Astrocyte of the hippocampus (primary cell): ENCODE measurements at regions not wholly inside any gene's neighbourhood (a gene's known extent, or its start where the extent isn't known, plus 50 kb on each side); places are given as distances from the start of the nearest gene placed in this dataset.
"Not testable (repeated sequence)": the region's sequence is repeated elsewhere in the genome, so short reads cannot be mapped to it uniquely, and the experiment has no call there.

ENCODE experiments used
- DNase-seq: peaks from one replicate; pipeline ENCODE4 v3.0.0; 2011; ENCODE audit warnings: low read depth, low spot score

DNA sequence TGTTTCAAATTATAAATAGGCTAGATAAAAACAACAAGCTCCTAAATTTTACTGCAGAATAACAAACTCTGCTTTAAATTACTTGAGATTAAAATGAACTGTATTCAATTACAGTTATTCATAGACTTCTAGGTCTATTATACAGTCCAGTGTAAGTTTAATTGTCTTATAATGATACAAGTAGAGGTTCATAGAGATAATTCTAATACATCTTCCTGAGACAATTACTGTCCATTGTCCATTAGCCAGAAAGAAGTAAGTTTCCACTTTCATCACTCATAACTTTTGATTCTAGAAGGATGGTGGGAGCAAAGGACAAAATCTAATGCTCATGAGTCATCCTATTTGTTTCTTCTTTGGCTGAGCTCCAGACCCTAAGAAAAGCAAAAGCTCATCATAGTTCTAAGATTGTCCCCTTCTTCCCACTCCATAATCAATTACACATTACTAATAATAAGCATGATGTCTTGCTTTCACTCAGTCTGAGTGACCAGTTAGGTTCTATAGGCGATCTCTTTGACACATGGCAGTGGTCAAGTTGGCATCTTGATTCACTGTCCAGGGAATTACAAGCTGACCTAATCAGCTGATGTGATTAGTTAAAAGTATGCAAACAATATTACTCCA is 502.5 kb upstream of the IZUMO3 start:
- no peak for DNase-seq

DNA sequence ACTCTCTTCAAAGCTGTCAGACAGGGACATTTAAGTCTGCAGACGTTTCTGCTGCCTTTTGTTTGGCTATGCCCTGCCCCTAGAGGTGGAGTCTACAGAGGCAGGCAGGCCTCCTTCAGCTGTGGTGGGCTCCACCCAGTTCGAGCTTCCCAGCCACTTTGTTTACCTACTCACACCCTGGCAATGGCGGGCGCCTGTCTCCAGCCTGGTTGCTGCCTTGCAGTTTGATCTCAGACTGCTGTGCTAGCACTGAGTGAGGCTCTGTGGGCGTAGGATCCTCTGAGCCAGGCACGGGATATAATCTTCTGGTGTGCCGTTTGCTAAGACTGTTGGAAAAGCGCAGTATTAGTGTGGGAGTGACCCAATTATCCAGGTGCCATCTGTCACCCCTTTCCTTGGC is 499.8 kb upstream of the IZUMO3 start:
- not testable (repeated sequence) for DNase-seq

DNA sequence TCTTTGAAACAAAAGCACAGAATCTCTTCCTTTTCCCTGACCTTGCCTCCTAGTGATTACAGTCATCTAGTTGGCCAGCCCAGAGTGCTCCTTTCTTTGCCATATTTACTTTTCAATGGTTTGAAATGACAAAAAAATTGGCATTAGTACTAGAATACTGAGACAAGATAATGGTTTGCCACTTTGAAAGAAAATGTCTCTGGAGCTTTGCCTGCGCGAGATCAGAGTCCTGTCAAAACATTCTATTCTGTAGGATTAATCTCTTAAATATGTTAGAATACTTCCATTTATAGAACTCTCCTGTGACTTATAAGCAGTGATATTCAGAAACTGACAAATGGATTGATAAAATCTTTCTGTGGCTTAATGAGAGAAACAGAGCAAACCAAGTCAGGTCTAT is 484.0 kb upstream of the IZUMO3 start:
- no peak for DNase-seq

DNA sequence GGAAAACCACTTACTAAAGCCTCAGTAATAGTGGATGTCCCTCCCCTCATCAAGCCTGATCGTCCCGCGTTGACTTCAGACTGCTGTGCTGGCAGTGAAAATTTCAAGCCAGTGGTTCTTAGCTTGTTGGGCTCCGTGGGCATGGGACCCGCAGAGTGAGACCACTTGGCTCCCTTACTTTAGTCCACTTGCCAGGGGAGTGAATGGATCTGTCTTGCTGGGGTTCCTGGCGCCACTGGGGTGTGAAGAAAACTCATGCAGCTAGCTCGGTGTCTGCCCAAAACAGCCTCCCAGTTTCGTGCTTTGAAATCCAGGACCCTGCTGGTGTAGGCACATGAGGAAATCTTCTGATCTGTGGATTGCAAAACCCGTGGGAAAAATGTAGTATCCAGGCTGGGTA is 480.0 kb upstream of the IZUMO3 start:
- no peak for DNase-seq

DNA sequence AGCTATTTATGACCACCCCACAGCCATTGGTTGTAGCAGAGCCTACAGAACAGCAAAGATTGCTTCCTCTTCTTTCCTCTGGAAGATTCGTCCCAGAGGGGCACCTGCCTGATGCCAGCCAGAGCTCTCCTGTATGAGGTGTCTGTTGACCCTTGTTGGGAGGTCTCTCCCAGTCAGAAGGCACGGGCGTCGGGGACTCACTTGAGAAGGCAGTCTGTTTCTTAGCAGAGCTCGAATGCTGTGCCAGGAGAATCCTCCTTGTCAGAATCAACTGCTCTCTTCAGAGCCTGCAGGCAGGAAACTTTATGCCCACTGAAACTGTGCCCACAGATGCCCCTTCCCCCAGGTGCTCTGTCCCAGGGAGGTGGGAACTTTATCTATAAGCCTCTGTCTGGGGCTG is 479.5 kb upstream of the IZUMO3 start:
- DNase-seq = no peak

DNA sequence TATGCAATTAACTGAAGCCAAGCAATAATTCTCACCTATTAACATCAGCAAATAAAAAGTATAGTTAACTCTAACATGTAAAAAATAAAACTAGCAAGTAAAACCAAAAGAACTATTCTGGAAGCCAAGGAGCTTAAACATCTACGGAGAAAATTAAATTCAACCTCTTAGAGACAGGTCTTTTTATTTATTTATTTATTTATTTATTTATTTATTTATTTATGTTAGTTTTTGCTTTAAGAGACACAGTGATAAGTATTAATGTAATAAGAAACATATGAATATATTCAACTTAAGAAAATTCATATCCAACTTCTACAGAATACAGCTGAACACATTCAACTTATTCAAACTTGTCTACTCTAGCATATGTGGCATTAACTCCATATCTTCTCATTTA is 472.1 kb upstream of the IZUMO3 start:
- no peak for DNase-seq

DNA sequence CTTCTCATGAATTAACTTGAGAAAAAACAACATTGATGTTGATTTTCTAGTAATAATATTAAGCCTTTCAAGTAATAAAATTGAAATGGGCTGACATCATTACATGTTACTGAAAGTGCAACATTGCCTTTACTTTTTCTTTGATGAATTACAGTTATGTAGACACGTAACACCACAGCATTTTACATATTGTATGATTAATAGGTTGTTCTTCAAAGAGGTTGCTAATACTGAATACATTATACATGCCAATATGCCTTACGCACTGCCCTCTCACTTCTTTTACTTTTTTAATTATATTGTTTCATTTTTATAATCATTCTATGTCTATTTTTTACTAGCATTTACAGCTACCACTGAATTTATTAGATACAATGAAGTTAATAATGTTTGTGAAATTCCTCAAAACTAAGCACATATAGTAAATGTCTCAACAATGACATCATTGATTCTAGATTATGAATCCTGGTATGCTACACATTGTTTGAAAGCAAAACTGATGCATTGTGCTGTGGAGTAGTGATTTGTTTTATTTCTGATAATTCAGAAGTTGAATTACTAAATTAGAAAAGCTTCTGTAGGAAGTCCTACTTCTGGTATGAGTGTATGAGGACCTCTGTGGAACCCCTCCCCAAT is 464.4 kb upstream of the IZUMO3 start:
- DNase-seq = no peak

DNA sequence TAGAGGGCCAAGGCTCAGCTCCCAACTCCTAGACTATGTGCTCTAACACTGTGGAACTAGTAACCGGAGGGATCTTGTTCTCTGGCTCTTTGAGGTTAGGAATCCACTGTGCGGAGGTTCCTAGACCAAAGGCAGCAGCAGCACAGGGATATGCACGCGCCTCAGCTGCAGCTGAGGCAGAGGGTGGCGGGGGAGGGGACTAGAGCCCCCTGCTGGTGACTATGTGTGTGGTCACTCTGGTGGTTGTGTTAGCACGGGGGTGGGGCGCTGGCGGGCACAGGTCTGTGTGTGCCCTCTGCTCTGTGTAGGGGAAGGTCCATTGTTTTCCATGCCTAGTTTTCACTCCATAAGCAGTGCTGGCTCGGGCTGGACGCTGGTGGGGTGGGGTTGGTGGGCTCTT is 458.0 kb upstream of the IZUMO3 start:
- no peak for DNase-seq

DNA sequence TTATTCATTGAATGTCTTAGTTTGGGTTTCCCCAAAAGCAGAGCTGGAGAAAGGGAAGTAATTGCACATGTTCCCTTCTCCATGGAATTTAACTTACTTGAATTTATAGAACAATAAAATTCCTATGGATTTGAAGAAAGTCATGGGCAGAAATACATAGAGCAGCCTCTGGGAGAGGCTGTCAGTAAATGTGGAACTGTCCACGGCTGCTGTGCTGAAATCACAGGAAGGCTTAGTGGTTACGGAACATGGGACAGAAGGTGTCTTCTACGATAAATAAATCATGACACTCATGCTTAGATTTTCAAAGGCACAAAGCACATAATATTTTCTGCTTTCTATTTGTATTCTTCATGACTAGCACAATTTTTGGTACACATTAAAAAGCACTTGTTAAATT is 440.6 kb upstream of the IZUMO3 start:
- DNase-seq = no peak

DNA sequence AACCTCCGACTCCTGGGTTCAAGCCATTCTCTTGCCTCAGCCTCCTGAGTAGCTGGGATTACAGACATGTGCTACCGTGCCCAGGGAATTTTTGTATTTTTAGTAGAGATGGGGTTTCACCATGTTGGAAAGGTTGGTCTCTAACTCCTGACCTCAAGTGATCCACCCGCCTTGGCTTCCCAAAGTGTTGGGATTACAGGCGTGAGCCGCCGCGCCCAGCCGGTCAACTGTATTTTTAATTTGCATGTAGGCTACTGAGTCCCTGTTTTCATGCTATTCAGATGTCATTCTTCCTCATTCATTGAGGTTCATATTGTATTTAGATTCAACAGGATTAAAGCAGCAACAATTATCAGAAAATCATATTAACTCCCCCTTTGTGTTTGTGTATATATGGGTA is 425.1 kb upstream of the IZUMO3 start:
- DNase-seq = not testable (repeated sequence)

DNA sequence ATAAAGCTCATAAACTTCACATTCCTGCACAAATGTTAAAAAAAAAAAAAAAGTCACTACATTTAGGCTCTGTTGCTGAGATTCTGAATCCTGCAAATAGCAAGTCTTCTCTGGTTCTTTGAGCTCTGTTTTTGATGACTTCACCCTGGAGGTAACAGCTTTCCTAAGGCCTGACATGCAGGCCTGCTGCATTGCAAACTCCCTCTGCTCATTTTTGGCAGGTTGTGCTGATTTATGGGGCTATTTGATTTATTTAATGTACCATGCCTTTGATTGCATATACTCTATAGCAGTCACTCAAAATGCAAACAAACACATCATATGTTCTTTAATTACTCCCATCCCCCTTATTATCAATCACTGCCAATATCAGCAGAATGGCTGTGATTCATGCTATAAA is 416.1 kb upstream of the IZUMO3 start:
- DNase-seq = no peak

DNA sequence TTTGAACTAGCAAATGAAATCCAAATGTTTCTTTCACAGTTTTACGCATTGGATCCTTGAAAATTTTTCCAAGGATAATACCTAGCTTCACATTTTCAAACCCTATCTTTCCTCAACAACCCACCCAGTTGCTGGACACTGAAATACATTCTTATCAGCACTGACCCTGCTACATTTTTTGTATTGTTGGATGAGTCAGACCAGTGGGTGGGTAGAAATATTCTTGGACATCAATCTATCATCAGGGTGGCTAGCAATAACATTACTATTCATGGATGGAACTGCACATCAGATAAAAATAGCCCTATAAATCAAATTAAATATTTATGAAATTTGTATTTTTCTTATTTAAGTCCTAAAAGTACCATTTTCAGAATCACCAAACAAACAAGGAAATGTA is 407.4 kb upstream of the IZUMO3 start:
- no peak for DNase-seq

DNA sequence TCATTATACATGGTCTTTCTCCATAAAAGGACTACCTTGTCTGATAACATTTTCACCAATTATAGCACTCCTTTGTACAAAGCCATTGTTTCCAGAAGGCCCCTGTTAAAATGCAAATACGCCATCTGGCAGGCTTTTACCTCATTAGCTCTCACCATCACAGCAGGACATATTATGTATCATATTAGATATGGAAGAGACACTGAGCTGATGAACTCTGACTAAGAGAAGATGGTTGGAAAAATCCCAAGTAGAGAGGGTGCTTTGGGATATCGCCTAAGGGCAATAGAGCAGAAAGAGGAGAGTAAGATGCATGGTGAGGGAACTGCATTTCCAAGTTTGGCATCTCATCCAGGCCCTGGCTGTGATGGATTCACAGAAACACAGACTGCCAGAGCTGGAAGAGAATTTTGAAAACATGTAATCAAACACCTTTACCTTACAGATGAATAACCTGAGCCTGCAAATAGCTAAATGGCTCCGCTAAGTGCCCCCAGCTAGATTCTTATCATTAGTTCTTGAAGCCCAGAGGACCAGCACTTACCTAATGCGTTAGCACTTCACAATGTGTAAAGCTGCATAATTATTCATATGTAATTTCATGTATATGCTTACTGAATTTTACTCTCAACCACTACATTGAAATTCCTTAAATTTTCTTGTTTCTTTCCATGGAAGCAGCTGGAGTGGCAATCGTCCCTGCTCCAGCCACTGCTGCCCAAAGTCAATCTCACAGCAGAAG is 393.6 kb upstream of the IZUMO3 start:
- DNase-seq = no peak

DNA sequence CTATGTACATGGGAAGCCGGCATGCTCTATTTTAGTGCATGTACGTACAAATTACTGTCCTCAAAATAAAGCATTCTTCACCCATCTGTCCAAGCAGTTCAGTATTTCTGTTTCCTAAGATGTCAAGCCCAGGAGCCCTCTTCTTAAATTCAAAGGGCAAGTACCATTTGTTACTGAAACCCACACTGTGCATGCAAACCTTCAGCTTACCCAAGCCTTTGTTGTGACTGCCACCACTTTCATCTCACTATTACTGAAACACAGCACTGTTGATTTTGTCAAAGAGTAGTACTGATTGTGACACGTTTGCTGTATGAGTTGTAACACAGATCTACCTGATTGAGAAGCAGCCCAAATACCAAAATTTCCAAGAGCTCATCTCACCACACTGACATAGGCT is 390.4 kb upstream of the IZUMO3 start:
- no peak for DNase-seq

DNA sequence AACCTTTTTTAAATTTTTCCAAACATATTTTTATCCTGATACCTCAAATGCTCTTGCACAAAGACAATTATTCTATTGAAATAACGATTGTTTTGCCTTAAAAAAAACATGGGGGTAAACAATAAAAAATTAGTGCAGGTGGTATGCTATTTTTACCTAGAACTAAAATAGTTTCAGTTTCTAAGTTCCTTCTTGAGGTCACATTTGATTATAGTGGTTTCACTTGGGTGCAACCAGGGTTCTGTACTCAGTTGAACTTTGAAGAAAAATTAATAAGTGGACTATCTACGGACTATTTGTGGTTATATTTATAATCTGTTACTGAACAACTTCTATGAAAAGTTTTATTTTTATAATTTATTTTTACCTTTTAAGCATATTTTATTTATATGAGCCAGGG is 387.1 kb upstream of the IZUMO3 start:
- DNase-seq = no peak

DNA sequence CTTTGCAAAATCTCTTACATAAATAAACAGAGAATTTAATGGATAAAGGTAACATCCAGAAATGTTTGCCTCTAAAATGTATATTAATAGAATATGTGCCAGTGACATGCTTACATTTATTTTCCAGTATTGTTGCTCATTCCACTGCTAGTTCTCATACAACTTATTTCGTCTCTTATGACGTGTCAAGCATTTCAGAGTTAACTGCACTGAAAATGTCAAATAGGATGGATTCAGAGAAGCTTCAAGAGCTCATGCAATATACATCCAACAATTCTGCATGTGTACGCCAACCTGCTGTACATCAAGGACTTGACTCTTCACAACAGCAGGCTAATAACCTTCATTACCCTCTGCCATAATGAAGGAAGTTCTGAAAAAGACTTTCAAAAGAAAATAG is 386.2 kb upstream of the IZUMO3 start:
- DNase-seq = no peak

DNA sequence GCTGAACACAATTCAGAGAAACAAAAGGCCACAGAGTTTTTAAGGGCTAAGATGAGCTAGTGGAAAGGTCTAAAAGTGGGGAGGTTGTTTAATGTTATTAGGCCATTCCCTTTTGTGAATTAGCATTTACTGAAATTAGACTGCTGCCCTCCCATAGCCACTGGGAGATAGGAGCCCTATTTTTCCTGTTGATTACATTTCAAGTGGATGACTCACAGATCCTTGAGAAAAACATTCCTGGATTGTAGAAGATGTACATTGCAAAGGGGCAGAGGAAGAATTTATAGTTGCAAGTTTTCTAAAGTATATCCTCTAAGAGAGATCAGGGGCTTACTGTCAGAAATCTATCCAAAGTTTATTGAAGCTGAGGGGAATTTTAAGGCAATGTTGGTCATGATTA is 367.1 kb upstream of the IZUMO3 start:
- DNase-seq = peak; percentile 0

DNA sequence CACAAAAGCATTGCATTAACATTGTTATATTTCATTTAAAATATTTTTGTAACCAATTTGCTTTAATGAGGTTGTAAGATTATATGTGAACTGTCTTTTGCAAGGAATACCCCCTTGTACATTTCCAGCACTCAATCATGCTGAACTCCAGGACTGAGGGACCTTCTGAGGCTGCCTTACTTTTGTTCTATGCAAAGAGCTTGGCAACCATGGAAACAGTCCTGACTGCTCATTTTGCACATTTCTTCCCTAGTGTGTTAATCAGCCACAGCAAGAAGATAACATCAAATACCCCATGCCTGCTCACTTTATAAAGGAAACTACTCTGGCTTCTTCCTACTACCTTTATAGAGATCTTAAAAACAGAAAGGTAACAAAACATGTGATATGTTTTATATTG is 355.6 kb upstream of the IZUMO3 start:
- no peak for DNase-seq

DNA sequence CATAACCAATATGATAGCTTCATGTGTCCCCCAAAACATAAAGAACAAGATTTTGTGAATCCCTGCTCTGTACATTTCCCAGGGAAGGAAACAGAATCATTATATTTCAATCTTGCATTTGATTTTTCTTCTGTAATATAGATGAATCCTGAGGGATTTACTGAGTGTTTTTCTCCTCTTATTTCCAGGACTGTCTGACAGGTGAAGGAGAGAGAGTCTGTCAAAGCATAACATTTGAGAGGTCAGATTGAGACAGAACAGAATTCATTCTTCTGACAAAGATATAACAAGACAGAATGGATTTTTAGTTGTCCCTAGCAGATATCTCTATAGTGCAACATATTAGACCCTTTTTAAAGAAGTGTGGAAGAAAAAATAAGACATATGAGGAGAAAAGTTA is 354.5 kb upstream of the IZUMO3 start:
- DNase-seq = no peak

DNA sequence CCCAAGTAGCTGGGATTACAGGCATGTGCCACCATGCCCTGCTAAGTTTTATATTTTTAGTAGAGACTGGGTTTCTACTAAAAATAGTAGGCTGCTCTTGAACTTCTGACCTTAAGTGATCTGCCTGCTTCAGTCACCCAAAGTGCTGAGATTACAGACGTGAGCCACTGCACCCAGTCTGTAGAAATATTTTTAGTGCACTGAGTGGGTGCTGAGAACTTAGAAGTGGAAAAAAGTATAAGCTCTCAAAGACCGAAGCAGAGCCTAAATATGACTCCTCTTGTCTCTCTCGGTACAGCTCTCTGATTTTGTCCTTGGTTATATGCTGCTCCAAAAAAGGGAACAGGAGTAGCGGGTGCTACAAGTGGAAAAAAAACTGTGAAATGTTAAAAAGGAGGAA is 353.8 kb upstream of the IZUMO3 start:
- no peak for DNase-seq

DNA sequence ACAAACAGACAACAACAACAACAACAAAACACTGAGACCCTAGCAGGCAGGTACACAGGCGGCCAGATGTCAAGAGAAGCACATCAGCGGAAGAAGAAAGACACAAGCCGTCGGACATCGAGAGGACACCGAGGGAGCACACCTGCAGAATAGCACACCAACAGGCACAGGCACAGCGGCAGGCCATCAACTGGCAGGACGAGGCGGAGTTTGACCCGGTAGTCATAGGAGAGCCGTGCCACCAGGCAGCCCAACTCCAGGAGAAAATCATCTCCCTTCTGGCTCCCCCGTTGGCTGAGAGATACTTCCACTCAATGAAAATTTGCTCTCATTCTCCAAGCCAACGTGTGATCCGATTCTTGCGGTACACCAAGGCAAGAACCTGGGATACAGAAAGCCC is 352.1 kb upstream of the IZUMO3 start:
- DNase-seq = no peak

DNA sequence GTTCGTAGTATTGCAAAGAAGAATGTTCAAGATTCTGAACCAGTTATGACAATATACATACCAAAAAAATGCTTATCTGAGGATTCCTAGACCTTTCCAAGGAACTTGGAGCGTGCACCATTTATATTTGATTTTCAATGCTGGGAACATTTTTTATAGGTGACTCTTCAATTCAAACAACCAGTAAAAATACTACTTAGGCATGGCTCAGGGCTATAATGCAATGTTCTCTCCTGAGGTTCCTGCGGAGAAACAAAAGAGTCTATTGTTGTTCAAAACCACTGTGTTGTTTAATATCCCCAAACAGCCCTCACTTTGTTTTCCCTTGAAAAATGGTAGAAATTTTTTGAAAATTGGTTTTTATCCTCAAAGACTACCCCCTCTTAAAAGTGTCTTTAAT is 335.7 kb upstream of the IZUMO3 start:
- DNase-seq = no peak

DNA sequence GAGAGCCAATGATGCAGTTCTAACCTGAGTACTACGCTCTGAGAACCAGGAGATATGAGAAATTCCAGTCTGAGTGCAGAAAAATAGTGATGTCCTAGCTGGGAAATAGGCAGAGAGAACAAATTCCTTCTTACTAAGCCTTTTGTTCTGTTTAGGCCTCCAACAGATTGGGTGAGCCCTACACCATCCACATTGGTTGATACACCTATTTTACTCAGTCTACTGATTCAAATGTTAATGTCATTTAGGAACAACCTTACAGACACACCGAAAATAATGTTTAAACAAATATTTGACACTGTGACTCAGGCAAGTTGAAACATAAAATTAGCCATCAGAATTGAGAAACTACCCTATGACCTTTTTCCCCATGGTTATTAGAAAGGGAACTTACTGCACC is 333.9 kb upstream of the IZUMO3 start:
- no peak for DNase-seq
